ENCODE measurements at regions not wholly inside any gene's neighbourhood (a gene's known extent, or its start where the extent isn't known, plus 50 kb on each side); places are given as distances from the start of the nearest gene placed in this dataset.

DNA sequence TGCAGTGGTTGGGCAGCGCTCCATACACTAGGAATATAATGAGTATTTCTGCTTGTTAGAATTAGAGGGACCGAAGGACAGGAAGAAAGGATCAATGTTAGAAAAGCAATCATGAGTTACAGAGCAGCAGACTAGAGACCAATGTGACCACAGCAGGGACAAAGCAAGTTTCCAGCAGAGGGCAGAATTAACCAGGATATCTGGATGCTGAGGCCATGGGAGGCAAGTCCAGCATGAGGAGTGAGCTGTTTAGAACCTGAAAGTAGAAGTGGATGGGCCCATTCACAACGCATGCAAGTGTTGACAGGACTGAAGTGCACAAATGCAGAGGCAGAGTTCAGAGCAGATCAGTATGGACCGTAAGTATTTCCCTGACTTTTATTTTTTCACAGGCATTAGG, 910.4 kb upstream of the GYPC start:
- in situ Hi-C loops (cut with MboI), result no loop called here
- H3K27ac ChIP-seq (ENCODE audit: control insufficient read depth, insufficient read depth), result no peak overlapping the region
- ATAC-seq (peak; percentile 74), DNase-seq (ENCODE audit: low read depth, low spot score) (peak; percentile 11), FAIRE-seq (no peak)
- no peaks in the 10 kb centered on the region for H4K20me1 ChIP-seq (ENCODE audit: control insufficient read depth, insufficient read depth)
- POLR2A ChIA-PET, result no interaction called here
- H2AFZ ChIP-seq (ENCODE audit: control insufficient read depth, low read depth, low read length), result no peak overlapping the region
- 8% methylated on average over 4 of the region's 4 CpGs for WGBS (ENCODE audit: insufficient coverage, insufficient replicate concordance, low lambda C conversion rate, missing lambda C conversion rate)
- TF ChIP-seq, protein P1, sequence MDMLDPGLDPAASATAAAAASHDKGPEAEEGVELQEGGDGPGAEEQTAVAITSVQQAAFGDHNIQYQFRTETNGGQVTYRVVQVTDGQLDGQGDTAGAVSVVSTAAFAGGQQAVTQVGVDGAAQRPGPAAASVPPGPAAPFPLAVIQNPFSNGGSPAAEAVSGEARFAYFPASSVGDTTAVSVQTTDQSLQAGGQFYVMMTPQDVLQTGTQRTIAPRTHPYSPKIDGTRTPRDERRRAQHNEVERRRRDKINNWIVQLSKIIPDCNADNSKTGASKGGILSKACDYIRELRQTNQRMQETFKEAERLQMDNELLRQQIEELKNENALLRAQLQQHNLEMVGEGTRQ (IDR thresholded peaks at IDR 0.05; ENCODE audit: borderline replicate concordance, low read depth, low read length), result no peak
- TF ChIP-seq BCL11A (IDR thresholded peaks at IDR 0.05; ENCODE audit: low read depth, low read length), result no peak
- TF ChIP-seq RUNX3 (IDR thresholded peaks at IDR 0.05; ENCODE audit: low read length), result peak; percentile 32; the same call in 1 of the 2 replicates
- TF ChIP-seq, protein P2, sequence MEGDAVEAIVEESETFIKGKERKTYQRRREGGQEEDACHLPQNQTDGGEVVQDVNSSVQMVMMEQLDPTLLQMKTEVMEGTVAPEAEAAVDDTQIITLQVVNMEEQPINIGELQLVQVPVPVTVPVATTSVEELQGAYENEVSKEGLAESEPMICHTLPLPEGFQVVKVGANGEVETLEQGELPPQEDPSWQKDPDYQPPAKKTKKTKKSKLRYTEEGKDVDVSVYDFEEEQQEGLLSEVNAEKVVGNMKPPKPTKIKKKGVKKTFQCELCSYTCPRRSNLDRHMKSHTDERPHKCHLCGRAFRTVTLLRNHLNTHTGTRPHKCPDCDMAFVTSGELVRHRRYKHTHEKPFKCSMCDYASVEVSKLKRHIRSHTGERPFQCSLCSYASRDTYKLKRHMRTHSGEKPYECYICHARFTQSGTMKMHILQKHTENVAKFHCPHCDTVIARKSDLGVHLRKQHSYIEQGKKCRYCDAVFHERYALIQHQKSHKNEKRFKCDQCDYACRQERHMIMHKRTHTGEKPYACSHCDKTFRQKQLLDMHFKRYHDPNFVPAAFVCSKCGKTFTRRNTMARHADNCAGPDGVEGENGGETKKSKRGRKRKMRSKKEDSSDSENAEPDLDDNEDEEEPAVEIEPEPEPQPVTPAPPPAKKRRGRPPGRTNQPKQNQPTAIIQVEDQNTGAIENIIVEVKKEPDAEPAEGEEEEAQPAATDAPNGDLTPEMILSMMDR (IDR thresholded peaks at IDR 0.05 in 2 of 3, conservative IDR thresholded peaks at IDR 0.05 in 1 of 3; ENCODE audit: control insufficient read depth in 2 of 3, extremely low read depth in 1 of 3, insufficient read depth in 1 of 3, low read depth in 3 of 3, low read length in 3 of 3), result peak in 1 of 3 experiments; percentile 28; a peak in 2 of 6 replicates
- TF ChIP-seq TCF7 (IDR thresholded peaks at IDR 0.05; ENCODE audit: borderline replicate concordance), result no peak
- TF ChIP-seq SMC3 (IDR thresholded peaks at IDR 0.05; ENCODE audit: borderline replicate concordance, low read length), result peak; percentile 23; the same call in 1 of the 2 replicates
- TF ChIP-seq RAD21 (IDR thresholded peaks at IDR 0.05; ENCODE audit: insufficient read depth, low read depth, low read length), result peak; percentile 64
- CTCF ChIA-PET, result interaction anchor here (0.6 to 1.7 kb wide), 2 partner anchors 820 to 1226 kb away, joined by 3 to 5 read pairs; no protein-coding TSS in a partner anchor
- no peaks in the 10 kb centered on the region for H3K4me1 ChIP-seq (ENCODE audit: control insufficient read depth, insufficient read depth, low read length)
- SMC1A ChIA-PET (ENCODE audit: uncharacterized antibody, unreplicated experiment), result no interaction called here
- no peaks in the 10 kb centered on the region for H3K79me2 ChIP-seq (ENCODE audit: control insufficient read depth, insufficient read depth, low read length)
- RAD21 ChIA-PET (ENCODE audit: unreplicated experiment), result interaction anchor here (1.0 kb wide), 1 partner anchor 1032 kb away, joined by 3 read pairs; no protein-coding TSS in a partner anchor
- no TSS peak for BruUV-seq (replicated peaks)
- H3K27me3 ChIP-seq (replicated peaks in 1 of 2; ENCODE audit: control insufficient read depth in 2 of 2, insufficient read depth in 2 of 2, low read length in 1 of 2), result no peaks in the 10 kb centered on the region
- intact Hi-C loops (cut with micrococcal nuclease; ENCODE audit: unreplicated experiment), result no loop called here
- no peak overlapping the region for H3K9ac ChIP-seq (ENCODE audit: control insufficient read depth, insufficient read depth, low read length)
- H3K4me3 ChIP-seq, result no peak overlapping the region
- no peaks in the 10 kb centered on the region for H3K36me3 ChIP-seq (ENCODE audit: control insufficient read depth in 2 of 2, insufficient read depth in 2 of 2, low read length in 1 of 2)
- H3K4me2 ChIP-seq (ENCODE audit: control insufficient read depth, insufficient read depth), result no peak overlapping the region
- H3K9me3 ChIP-seq (replicated peaks; ENCODE audit: control insufficient read depth, insufficient read depth, low read length), result no peaks in the 10 kb centered on the region

Data from GM12878 (cell line).